SK-N-SH (cell line): ENCODE measurements at regions not wholly inside any gene's neighbourhood (a gene's known extent, or its start where the extent isn't known, plus 50 kb on each side); places are given as distances from the start of the nearest gene placed in this dataset.

Experiments
- CHD2 ChIP-seq: fragments of 150-350 bp; IDR thresholded peaks from 2 replicates; pipeline ENCODE4 v1.6.1; 2018; ENCODE audit warnings: low read length; ENCODE audit not compliant: partially characterized antibody
- TF ChIP-seq, protein P1 (sequence below): IDR thresholded peaks from 2 replicates; pipeline ENCODE4 v1.4.0; 2012; ENCODE audit warnings: low read depth

GRCh38 chr2:21194147-21194546, 70.4 kb downstream of the TDRD15 start:
- TF ChIP-seq, protein P1, sequence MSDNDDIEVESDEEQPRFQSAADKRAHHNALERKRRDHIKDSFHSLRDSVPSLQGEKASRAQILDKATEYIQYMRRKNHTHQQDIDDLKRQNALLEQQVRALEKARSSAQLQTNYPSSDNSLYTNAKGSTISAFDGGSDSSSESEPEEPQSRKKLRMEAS = no peak
- TF ChIP-seq CHD2 = no peak
